ENCODE measurements at regions not wholly inside any gene's neighbourhood (a gene's known extent, or its start where the extent isn't known, plus 50 kb on each side); places are given as distances from the start of the nearest gene placed in this dataset.

DNA sequence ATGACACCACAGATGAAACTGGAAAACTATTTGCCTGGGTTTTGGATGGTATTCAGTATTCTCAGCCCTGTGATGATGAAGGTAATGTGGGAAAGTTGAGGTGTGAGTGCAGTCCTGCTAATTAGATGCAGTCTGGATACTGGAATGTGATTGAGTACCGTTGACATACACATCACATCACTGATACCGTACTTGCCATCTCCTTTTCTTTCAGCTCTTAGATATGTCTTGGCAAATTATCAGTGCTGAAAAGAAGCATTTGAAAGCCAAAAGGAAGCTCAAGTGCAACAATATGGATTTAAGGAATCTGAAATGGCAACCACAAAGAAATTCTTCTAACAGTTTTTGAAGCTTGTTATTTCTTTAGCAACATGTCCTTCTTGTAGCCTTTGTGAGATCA is 381.4 kb upstream of the TGFBR2 start:
- no peaks in the 10 kb centered on the region for H4K20me1 ChIP-seq (ENCODE audit: insufficient read depth)
- H3K27me3 ChIP-seq (ENCODE audit: insufficient read depth, low read depth, low read length), result no peaks in the 10 kb centered on the region
- H2AFZ ChIP-seq (ENCODE audit: low read depth, low read length), result no peak overlapping the region
- H3K9ac ChIP-seq (ENCODE audit: low read length), result no peak overlapping the region
- no peaks in the 10 kb centered on the region for H3K9me3 ChIP-seq (ENCODE audit: low read length)
- H3K79me2 ChIP-seq (replicated peaks; ENCODE audit: insufficient read depth, low read length), result no peaks in the 10 kb centered on the region
- H3K9me2 ChIP-seq (ENCODE audit: insufficient read depth, low read length), result no peaks in the 10 kb centered on the region
- no peak overlapping the region for H3K4me2 ChIP-seq (ENCODE audit: low read length)
- no peak overlapping the region for H3K27ac ChIP-seq (ENCODE audit: low read length)
- TF ChIP-seq EZH2 (IDR thresholded peaks at IDR 0.05; ENCODE audit: borderline replicate concordance, insufficient read depth, low read length, poor library complexity, severe bottlenecking), result no peak
- TF ChIP-seq EP300 (conservative IDR thresholded peaks at IDR 0.05; ENCODE audit: poor library complexity, severe bottlenecking), result no peak
- TF ChIP-seq RAD21 (conservative IDR thresholded peaks at IDR 0.05), result no peak
- TF ChIP-seq, protein P1, sequence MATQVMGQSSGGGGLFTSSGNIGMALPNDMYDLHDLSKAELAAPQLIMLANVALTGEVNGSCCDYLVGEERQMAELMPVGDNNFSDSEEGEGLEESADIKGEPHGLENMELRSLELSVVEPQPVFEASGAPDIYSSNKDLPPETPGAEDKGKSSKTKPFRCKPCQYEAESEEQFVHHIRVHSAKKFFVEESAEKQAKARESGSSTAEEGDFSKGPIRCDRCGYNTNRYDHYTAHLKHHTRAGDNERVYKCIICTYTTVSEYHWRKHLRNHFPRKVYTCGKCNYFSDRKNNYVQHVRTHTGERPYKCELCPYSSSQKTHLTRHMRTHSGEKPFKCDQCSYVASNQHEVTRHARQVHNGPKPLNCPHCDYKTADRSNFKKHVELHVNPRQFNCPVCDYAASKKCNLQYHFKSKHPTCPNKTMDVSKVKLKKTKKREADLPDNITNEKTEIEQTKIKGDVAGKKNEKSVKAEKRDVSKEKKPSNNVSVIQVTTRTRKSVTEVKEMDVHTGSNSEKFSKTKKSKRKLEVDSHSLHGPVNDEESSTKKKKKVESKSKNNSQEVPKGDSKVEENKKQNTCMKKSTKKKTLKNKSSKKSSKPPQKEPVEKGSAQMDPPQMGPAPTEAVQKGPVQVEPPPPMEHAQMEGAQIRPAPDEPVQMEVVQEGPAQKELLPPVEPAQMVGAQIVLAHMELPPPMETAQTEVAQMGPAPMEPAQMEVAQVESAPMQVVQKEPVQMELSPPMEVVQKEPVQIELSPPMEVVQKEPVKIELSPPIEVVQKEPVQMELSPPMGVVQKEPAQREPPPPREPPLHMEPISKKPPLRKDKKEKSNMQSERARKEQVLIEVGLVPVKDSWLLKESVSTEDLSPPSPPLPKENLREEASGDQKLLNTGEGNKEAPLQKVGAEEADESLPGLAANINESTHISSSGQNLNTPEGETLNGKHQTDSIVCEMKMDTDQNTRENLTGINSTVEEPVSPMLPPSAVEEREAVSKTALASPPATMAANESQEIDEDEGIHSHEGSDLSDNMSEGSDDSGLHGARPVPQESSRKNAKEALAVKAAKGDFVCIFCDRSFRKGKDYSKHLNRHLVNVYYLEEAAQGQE (IDR thresholded peaks at IDR 0.05; ENCODE audit: borderline replicate concordance), result no peak
- TF ChIP-seq MXI1 (conservative IDR thresholded peaks at IDR 0.05; ENCODE audit: poor library complexity, severe bottlenecking), result no peak
- no peak for TF ChIP-seq POLR2AphosphoS5 (IDR thresholded peaks at IDR 0.05)
- TF ChIP-seq, protein P2, sequence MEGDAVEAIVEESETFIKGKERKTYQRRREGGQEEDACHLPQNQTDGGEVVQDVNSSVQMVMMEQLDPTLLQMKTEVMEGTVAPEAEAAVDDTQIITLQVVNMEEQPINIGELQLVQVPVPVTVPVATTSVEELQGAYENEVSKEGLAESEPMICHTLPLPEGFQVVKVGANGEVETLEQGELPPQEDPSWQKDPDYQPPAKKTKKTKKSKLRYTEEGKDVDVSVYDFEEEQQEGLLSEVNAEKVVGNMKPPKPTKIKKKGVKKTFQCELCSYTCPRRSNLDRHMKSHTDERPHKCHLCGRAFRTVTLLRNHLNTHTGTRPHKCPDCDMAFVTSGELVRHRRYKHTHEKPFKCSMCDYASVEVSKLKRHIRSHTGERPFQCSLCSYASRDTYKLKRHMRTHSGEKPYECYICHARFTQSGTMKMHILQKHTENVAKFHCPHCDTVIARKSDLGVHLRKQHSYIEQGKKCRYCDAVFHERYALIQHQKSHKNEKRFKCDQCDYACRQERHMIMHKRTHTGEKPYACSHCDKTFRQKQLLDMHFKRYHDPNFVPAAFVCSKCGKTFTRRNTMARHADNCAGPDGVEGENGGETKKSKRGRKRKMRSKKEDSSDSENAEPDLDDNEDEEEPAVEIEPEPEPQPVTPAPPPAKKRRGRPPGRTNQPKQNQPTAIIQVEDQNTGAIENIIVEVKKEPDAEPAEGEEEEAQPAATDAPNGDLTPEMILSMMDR (IDR thresholded peaks at IDR 0.05; ENCODE audit: poor library complexity, severe bottlenecking), result no peak
- no peaks in the 10 kb centered on the region for H3K36me3 ChIP-seq (ENCODE audit: insufficient read depth, low read length)
- no peak overlapping the region for H3K4me3 ChIP-seq (ENCODE audit: low read length)
- no peaks in the 10 kb centered on the region for H3F3A ChIP-seq (ENCODE audit: insufficient read depth, low read length, poor library complexity, severe bottlenecking)

DNA sequence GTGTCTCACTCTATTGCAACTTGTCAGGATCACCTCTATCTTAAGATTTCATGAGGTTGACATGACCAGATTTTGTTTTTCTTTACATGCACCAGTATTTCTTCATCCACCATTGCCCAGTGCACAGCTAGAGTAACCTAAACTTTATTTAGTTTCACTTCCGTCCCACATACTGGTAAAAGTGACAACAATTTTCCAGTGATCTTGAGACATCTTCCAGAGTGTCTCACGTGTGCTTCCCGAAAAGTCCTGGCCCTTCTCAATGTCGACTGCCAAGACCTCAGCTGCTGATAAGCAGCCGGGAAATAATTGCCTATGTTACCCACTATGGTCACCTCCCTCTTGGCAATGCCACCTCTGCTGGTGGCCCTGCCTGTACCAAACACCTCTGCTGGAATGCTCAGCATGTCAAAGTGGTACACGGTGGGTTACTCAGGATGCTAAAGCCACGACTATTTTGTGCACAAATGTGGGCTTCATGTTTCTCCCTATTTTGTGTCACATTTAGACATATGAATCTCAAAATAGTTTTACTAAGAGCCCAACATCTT is 379.7 kb upstream of the TGFBR2 start:
- no peaks in the 10 kb centered on the region for H3K79me2 ChIP-seq (replicated peaks; ENCODE audit: insufficient read depth, low read length)
- TF ChIP-seq EZH2 (IDR thresholded peaks at IDR 0.05; ENCODE audit: borderline replicate concordance, insufficient read depth, low read length, poor library complexity, severe bottlenecking) (no peak), TAF1 (IDR thresholded peaks at IDR 0.05; ENCODE audit: low read depth) (no peak), SMC3 (conservative IDR thresholded peaks at IDR 0.05; ENCODE audit: poor library complexity) (no peak), EP300 (conservative IDR thresholded peaks at IDR 0.05; ENCODE audit: poor library complexity, severe bottlenecking) (no peak), MXI1 (conservative IDR thresholded peaks at IDR 0.05; ENCODE audit: poor library complexity, severe bottlenecking) (no peak), POLR2AphosphoS5 (IDR thresholded peaks at IDR 0.05) (no peak), RAD21 (conservative IDR thresholded peaks at IDR 0.05) (no peak)
- TF ChIP-seq, protein P2 (IDR thresholded peaks at IDR 0.05; ENCODE audit: poor library complexity, severe bottlenecking), result no peak
- TF ChIP-seq, protein P1 (IDR thresholded peaks at IDR 0.05; ENCODE audit: borderline replicate concordance), result no peak
- H3K9ac ChIP-seq (ENCODE audit: low read length), result no peak overlapping the region
- no peaks in the 10 kb centered on the region for H3K36me3 ChIP-seq (ENCODE audit: insufficient read depth, low read length)
- H3K9me2 ChIP-seq (ENCODE audit: insufficient read depth, low read length), result no peaks in the 10 kb centered on the region
- no peaks in the 10 kb centered on the region for H3K27me3 ChIP-seq (ENCODE audit: insufficient read depth, low read depth, low read length)
- no peaks in the 10 kb centered on the region for H4K20me1 ChIP-seq (ENCODE audit: insufficient read depth)
- no peaks in the 10 kb centered on the region for H3F3A ChIP-seq (ENCODE audit: insufficient read depth, low read length, poor library complexity, severe bottlenecking)
- H2AFZ ChIP-seq (ENCODE audit: low read depth, low read length), result no peak overlapping the region
- H3K9me3 ChIP-seq (ENCODE audit: low read length), result no peaks in the 10 kb centered on the region
- H3K4me2 ChIP-seq (ENCODE audit: low read length), result no peak overlapping the region
- H3K27ac ChIP-seq (ENCODE audit: low read length), result no peak overlapping the region
- H3K4me3 ChIP-seq (ENCODE audit: low read length), result no peak overlapping the region

Data from neural cell (in vitro differentiated cells).